Endothelial cell of umbilical vein (primary cell): ENCODE measurements at regions not wholly inside any gene's neighbourhood (a gene's known extent, or its start where the extent isn't known, plus 50 kb on each side); places are given as distances from the start of the nearest gene placed in this dataset.

ENCODE experiments used
- BruUV-seq: library from RNA; stranded (reverse); fragments of 400-500 nt; replicated peaks from 2 replicates; lab custom pipeline; 2021; lab: Mats Ljungman, UMichigan
- CTCF ChIA-PET: fragments of 300-600, 350-600 bp; sonication (Branson Sonifier 250); formaldehyde crosslinking; loops from one replicate; lab custom pipeline; 2021; ENCODE audit warnings: antibody characterized with exemption, inconsistent platforms; lab: Charles Lee
- POLR2A ChIA-PET: fragments of 300-600, 350-600 bp; sonication (Branson Sonifier 250); formaldehyde crosslinking; loops from one replicate; lab custom pipeline; 2021; ENCODE audit warnings: antibody characterized with exemption, inconsistent platforms; lab: Charles Lee
- DNase-seq: peaks from one replicate; pipeline ENCODE4 v3.0.0-alpha.2; 2011; ENCODE audit warnings: low read depth, low spot score
- FAIRE-seq: peaks from 2 replicates; lab custom pipeline; 2011; peaks lifted over from hg19 to GRCh38; lab: Jason Lieb, UNC
- H2AFZ ChIP-seq: 2 replicates; pipeline ENCODE4 v1.6.0; 2012; ENCODE audit warnings: low read depth, low read length, control low read depth, inconsistent platforms
- H3K27ac ChIP-seq: 2 replicates; pipeline ENCODE4 v1.5.1; 2011; ENCODE audit warnings: low read depth, mild to moderate bottlenecking, control low read depth, low read length, moderate library complexity; ENCODE audit not compliant: insufficient read depth
- H3K27me3 ChIP-seq, 2 experiments: 2 replicates each; pipeline versions ENCODE4 v1.6.0 to v1.6.1; 2011; ENCODE audit warnings: low read length in 2 of 2, mixed read lengths in 1 of 2; ENCODE audit not compliant: control insufficient read depth in 2 of 2, insufficient read depth in 2 of 2
- H3K36me3 ChIP-seq, 2 experiments: 2 replicates in 1 of 2; 3 replicates in 1 of 2; pipeline ENCODE4 v1.5.1; 2011; ENCODE audit warnings: low read length in 2 of 2, mild to moderate bottlenecking in 1 of 2, moderate library complexity in 1 of 2; ENCODE audit not compliant: control insufficient read depth in 2 of 2, insufficient read depth in 2 of 2; ENCODE audit errors: extremely low read depth in 1 of 2
- H3K4me1 ChIP-seq: 3 replicates; pipeline ENCODE4 v1.5.1; 2011; ENCODE audit warnings: mild to moderate bottlenecking, low read length; ENCODE audit not compliant: control insufficient read depth, insufficient read depth; ENCODE audit errors: extremely low read depth
- H3K4me2 ChIP-seq: 2 replicates; pipeline ENCODE4 v1.6.1; 2011; ENCODE audit warnings: low read length, control low read depth, mixed read lengths; ENCODE audit not compliant: insufficient read depth
- H3K4me3 ChIP-seq, 3 experiments: fragments of 200-600 bp in 1 of 3; sonication (generic), shearing (Covaris generic) in 1 of 3; replicated peaks in 1 of 3; 2 replicates each; pipeline ENCODE4 v1.5.1; 2011 to 2016; ENCODE audit warnings: control low read depth in 3 of 3, low read length in 3 of 3, mild to moderate bottlenecking in 2 of 3, inconsistent platforms in 1 of 3, low read depth in 1 of 3, moderate library complexity in 1 of 3; ENCODE audit not compliant: insufficient read depth in 1 of 3
- H3K79me2 ChIP-seq: 2 replicates; pipeline ENCODE4 v1.6.0; 2012; ENCODE audit warnings: low read length, inconsistent platforms; ENCODE audit not compliant: control insufficient read depth, insufficient read depth
- H3K9ac ChIP-seq: replicated peaks from 2 replicates; pipeline ENCODE3; 2011; ENCODE audit warnings: low read length, control low read depth; ENCODE audit not compliant: insufficient read depth; ENCODE audit errors: extremely low read depth
- H3K9me1 ChIP-seq: replicated peaks from 3 replicates; pipeline ENCODE4 v1.6.0; 2011; ENCODE audit warnings: mild to moderate bottlenecking, low read length; ENCODE audit not compliant: control insufficient read depth, insufficient read depth; ENCODE audit errors: extremely low read depth
- H3K9me3 ChIP-seq: replicated peaks from 2 replicates; pipeline ENCODE4 v1.5.1; 2012; ENCODE audit warnings: low read length, inconsistent platforms; ENCODE audit not compliant: control insufficient read depth, insufficient read depth
- H4K20me1 ChIP-seq: replicated peaks from 2 replicates; pipeline ENCODE3; 2011; ENCODE audit warnings: mild to moderate bottlenecking, low read length; ENCODE audit not compliant: control insufficient read depth, insufficient read depth; ENCODE audit errors: extremely low read depth
- CTCF ChIP-seq, 2 donors: IDR thresholded peaks; 1 replicate in 1 of 2; 2 replicates in 1 of 2; pipeline ENCODE4 v1.5.1; 2011; ENCODE audit warnings: low read length in 2 of 2, mild to moderate bottlenecking in 2 of 2, moderate library complexity in 2 of 2, control low read depth in 1 of 2, inconsistent platforms in 1 of 2, low read depth in 1 of 2; ENCODE audit not compliant: insufficient read depth in 1 of 2; ENCODE audit errors: extremely low read depth in 1 of 2
- FOS ChIP-seq: IDR thresholded peaks from 2 replicates; pipeline ENCODE4 v1.6.1; 2011; ENCODE audit warnings: mild to moderate bottlenecking, low read length, moderate library complexity, borderline replicate concordance; ENCODE audit not compliant: insufficient read depth
- GATA2 ChIP-seq: IDR thresholded peaks from 2 replicates; pipeline ENCODE4 v1.7.0; 2011; ENCODE audit warnings: low read depth, mild to moderate bottlenecking, moderate library complexity, mixed read lengths, low read length; ENCODE audit not compliant: insufficient read length, insufficient read depth
- JUN ChIP-seq: IDR thresholded peaks from 2 replicates; pipeline ENCODE4 v1.6.1; 2011; ENCODE audit warnings: borderline replicate concordance, low read depth; ENCODE audit not compliant: insufficient read length, insufficient read depth
- MAX ChIP-seq: IDR thresholded peaks from 2 replicates; pipeline ENCODE4 v1.6.1; 2011; ENCODE audit not compliant: insufficient read depth, insufficient read length
- POLR2A ChIP-seq: IDR thresholded peaks from 2 replicates; pipeline ENCODE4 v1.6.1; 2012; ENCODE audit warnings: low read depth, mild to moderate bottlenecking, control low read depth, low read length
- POLR2AphosphoS5 ChIP-seq: IDR thresholded peaks from 2 replicates; pipeline ENCODE4 v1.6.1; 2012; ENCODE audit warnings: low read depth, mild to moderate bottlenecking, control low read depth, low read length, moderate library complexity; ENCODE audit not compliant: insufficient read depth
- dilution Hi-C: fragments of 300-500 bp; cut with MboI; formaldehyde crosslinking; loops from one replicate; pipeline ENCODE4 v1.15.0; 2019; ENCODE audit warnings: low sequenced_read_pairs; ENCODE audit not compliant: extremely low pct_ligation_motif_present
- intact Hi-C: fragments of 100-400 bp; cut with micrococcal nuclease; formaldehyde crosslinking; loops from one replicate; pipeline ENCODE4 v1.10.0; 2022

- TF ChIP-seq FOS (no peak), POLR2AphosphoS5 (no peak), CTCF (IDR thresholded peaks at IDR 0.05; ENCODE audit: extremely low read depth in 1 of 2, insufficient read depth in 1 of 2, low read depth in 1 of 2, low read length in 2 of 2) (no peak), JUN (no peak), MAX (no peak), POLR2A (no peak), GATA2 (no peak)
- no peak for DNase-seq
- intact Hi-C loops = no loop called here
- BruUV-seq = no TSS peak
- H3K27me3 ChIP-seq = no peaks in the 10 kb centered on the region
- ChIA-PET CTCF (interaction anchor here (1.5 kb wide), 2 partner anchors 109 to 214 kb away, joined by 7 read pairs; no protein-coding TSS in a partner anchor), POLR2A (no interaction called here)
- no peak for FAIRE-seq
- H3K36me3 ChIP-seq = no peaks in the 10 kb centered on the region
- no peaks in the 10 kb centered on the region for H4K20me1 ChIP-seq
- H3K4me2 ChIP-seq = no peak overlapping the region
- H3K9me3 ChIP-seq = no peaks in the 10 kb centered on the region
- no peak overlapping the region for H3K27ac ChIP-seq
- dilution Hi-C loops = no loop called here
- H3K9ac ChIP-seq = no peak overlapping the region
- no peak overlapping the region for H3K4me3 ChIP-seq
- H3K4me1 ChIP-seq = peaks cover 30% of the 10 kb centered on the region
- H3K9me1 ChIP-seq = no peaks in the 10 kb centered on the region
- no peaks in the 10 kb centered on the region for H3K79me2 ChIP-seq
- no peak overlapping the region for H2AFZ ChIP-seq
These were observed 543.1 kb upstream of the NECTIN3 start for GRCh38 chr3:110528305-110529121.
